ENCODE measurements at regions not wholly inside any gene's neighbourhood (a gene's known extent, or its start where the extent isn't known, plus 50 kb on each side); places are given as distances from the start of the nearest gene placed in this dataset.
A peak's percentile ranks its signal among the peaks of the same experiment; 100 is the strongest.

DNA sequence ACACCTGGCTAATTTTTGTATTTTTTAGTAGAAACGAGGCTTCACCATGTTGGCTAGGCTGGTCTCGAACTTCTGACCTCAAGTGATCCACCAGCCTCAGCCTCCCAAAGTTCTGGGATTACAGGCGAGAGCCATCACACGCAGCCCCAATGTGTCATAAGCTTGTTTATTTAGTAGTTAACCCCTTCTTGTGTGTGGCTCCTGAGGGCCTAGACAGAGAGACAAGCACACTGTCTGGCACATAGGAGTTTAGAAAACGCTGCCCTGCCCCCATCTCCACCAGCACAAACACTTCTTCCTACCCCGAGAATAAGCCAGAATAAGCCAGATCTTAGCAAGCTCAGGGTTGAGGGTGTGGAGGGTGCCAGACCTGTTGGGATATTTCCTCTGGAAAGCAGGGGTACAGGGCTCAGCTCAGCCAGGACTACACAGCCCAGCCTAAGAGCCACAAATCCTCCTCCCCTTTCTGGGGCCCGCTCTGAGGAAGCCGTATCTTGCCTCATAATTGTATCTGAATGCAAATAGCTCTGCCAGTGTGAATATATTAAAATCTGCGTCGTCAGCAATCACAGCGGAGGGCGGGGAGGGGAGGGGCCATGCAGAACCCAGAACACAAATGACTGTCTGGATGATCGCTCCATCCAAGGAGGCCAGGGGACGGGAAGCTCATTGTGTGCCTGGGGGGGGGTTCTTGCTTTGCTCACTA is 247.3 kb downstream of the MN1 start:
- Mint-ChIP-seq H3K9me3 (peaks cover 6% of the 10 kb centered on the region), H3K36me3 (no peaks in the 10 kb centered on the region), H3K27ac (peak overlapping the region; percentile 79), H3K4me3 (no peak overlapping the region), H3K4me1 (peaks cover 18% of the 10 kb centered on the region), H3K27me3 (ENCODE audit: low read depth) (no peaks in the 10 kb centered on the region)
- DNase-seq (ENCODE audit: low spot score in 2 of 2, unreplicated experiment in 2 of 2) = no peak
- TF ChIP-seq, protein P1, sequence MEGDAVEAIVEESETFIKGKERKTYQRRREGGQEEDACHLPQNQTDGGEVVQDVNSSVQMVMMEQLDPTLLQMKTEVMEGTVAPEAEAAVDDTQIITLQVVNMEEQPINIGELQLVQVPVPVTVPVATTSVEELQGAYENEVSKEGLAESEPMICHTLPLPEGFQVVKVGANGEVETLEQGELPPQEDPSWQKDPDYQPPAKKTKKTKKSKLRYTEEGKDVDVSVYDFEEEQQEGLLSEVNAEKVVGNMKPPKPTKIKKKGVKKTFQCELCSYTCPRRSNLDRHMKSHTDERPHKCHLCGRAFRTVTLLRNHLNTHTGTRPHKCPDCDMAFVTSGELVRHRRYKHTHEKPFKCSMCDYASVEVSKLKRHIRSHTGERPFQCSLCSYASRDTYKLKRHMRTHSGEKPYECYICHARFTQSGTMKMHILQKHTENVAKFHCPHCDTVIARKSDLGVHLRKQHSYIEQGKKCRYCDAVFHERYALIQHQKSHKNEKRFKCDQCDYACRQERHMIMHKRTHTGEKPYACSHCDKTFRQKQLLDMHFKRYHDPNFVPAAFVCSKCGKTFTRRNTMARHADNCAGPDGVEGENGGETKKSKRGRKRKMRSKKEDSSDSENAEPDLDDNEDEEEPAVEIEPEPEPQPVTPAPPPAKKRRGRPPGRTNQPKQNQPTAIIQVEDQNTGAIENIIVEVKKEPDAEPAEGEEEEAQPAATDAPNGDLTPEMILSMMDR (IDR thresholded peaks at IDR 0.05; ENCODE audit: unreplicated experiment) = no peak

DNA sequence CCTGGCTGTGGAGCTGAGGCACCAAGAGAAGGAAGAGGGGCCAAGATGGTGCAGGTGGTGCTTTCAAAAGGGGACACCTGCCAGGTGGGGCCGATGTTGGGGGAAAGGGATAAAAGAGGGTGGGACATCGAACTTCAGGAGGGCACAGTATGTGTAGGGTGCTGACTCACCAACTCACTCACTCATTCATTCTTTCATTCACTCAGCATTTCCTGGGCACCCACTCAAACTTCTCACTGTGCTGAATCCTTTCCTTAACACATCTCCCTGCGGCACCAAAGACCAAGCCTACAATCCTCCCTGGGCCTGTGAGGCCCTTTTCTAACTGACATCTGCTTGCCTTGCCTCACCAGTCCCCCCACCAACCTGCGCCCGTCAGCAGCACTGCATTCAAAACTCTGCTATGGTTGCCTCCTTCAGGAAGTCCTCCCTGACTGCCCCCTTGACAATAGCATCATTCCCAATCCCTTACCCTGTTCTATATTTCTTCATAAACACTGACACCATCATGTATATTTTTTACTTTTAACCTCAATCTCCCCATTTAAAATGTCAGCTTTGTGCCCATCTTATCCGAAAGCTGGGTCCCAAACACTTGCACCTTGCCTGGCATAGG is 246.6 kb downstream of the MN1 start:
- Mint-ChIP-seq H3K36me3 (no peaks in the 10 kb centered on the region), H3K9me3 (peaks cover 6% of the 10 kb centered on the region), H3K27me3 (ENCODE audit: low read depth) (no peaks in the 10 kb centered on the region), H3K27ac (no peak overlapping the region), H3K4me3 (no peak overlapping the region), H3K4me1 (peaks cover 18% of the 10 kb centered on the region)
- no peak for DNase-seq (ENCODE audit: low spot score in 2 of 2, unreplicated experiment in 2 of 2)
- TF ChIP-seq, protein P1 (IDR thresholded peaks at IDR 0.05; ENCODE audit: unreplicated experiment) = no peak

DNA sequence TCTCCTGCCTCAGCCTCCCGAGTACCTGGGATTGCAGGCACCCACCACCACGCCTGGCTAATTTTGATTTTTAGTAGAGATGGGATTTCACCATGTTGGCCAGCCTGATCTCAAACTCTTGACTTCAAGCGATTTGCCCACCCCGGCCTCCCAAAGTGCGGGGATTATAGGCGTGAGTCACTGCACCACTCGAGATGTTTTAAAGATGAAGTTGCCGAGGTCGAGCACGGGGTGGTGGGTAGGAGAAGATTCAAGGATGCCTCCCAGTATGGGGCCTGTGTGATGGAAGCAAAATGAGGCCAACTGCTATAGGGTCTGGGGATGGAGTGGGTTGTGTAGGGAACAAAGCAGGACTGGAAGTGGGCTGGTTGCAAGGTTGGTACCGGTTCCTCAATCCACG is 245.2 kb downstream of the MN1 start:
- Mint-ChIP-seq H3K9me3 (peaks cover 6% of the 10 kb centered on the region), H3K27ac (no peak overlapping the region), H3K27me3 (ENCODE audit: low read depth) (no peaks in the 10 kb centered on the region), H3K36me3 (no peaks in the 10 kb centered on the region), H3K4me1 (peaks cover 18% of the 10 kb centered on the region), H3K4me3 (no peak overlapping the region)
- DNase-seq (ENCODE audit: low spot score in 2 of 2, unreplicated experiment in 2 of 2) = no peak
- TF ChIP-seq, protein P1 (IDR thresholded peaks at IDR 0.05; ENCODE audit: unreplicated experiment) = no peak

DNA sequence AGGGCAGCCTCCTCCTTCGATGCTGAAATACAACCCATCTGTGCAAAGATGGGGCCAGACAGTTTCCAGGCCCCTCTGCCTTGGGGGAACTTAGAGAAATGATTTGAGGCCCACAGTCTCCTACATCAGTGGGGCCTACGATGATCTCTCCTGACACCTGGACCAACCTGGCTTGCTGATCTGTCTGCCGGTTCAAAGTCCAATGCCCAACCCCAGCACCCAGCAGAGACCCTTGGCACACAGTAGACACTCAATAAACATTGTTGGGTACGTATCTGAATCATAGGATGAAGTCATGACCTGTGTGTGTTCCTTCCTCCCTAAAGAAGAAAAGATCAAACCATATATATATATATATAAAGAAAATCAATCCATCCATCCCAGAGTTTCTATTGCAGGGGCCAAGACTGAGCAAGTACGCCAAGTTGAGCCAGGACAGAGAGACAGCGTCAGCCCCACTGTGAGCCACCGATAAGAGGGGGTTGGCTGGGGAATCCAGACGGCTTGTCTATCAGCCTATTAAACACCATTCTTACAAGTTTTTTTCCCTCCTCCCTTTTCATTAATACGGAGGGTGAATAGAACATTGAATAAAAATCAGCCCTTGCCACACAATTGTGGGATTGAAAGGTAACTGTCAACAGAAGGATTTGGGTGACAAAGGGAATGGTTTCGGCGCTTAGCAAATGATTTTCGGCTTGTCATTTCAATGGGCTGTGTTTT is 244.1 kb downstream of the MN1 start:
- peaks cover 18% of the 10 kb centered on the region for H3K4me1 Mint-ChIP-seq
- H3K27me3 Mint-ChIP-seq (ENCODE audit: low read depth) = peaks cover under 1% of the 10 kb centered on the region
- H3K36me3 Mint-ChIP-seq = no peaks in the 10 kb centered on the region
- TF ChIP-seq, protein P1 (IDR thresholded peaks at IDR 0.05; ENCODE audit: unreplicated experiment) = no peak
- peaks cover 5% of the 10 kb centered on the region for H3K9me3 Mint-ChIP-seq
- H3K4me3 Mint-ChIP-seq = no peak overlapping the region
- H3K27ac Mint-ChIP-seq = no peak overlapping the region
- no peak for DNase-seq (ENCODE audit: low spot score in 2 of 2, unreplicated experiment in 2 of 2)

DNA sequence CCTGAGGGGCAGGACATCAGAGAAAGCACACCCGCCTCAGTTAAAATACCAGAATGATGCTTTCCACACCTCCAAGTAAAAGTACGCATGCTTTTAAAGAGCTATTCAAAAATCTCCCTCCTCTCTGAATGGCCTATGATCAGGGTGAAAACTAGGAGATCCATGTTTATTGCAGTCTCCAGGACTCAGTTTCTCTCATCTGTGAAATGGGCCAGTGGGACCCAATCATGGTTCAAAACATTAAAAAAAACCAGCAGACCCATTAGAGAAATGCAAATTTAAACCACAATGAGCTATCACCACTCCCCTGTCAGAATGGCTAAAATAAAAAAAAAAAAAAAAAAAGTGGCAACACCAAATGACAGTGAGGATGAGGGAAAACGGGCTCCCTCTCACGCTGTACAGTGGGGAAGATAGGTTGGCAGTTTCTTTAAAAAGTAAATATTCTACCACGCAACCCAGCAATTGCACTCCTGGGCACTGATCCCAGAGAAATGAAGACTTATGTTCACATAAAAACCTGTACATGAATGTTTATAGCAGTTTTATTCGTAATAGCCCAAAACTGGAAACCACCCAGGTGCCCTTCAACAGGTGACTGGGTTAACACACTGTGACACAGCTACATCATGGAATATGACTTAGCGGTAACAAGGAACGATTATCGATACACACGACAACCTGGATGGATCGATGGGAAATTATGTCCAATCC is 242.7 kb downstream of the MN1 start:
- Mint-ChIP-seq H3K27ac (no peak overlapping the region), H3K4me1 (peaks cover 18% of the 10 kb centered on the region), H3K36me3 (no peaks in the 10 kb centered on the region), H3K27me3 (ENCODE audit: low read depth) (peaks cover 9% of the 10 kb centered on the region), H3K9me3 (no peaks in the 10 kb centered on the region), H3K4me3 (no peak overlapping the region)
- DNase-seq (ENCODE audit: low spot score in 2 of 2, unreplicated experiment in 2 of 2) = no peak
- TF ChIP-seq, protein P1 (IDR thresholded peaks at IDR 0.05; ENCODE audit: unreplicated experiment) = no peak
